ENCODE measurements at regions not wholly inside any gene's neighbourhood (a gene's known extent, or its start where the extent isn't known, plus 50 kb on each side); places are given as distances from the start of the nearest gene placed in this dataset.

DNA sequence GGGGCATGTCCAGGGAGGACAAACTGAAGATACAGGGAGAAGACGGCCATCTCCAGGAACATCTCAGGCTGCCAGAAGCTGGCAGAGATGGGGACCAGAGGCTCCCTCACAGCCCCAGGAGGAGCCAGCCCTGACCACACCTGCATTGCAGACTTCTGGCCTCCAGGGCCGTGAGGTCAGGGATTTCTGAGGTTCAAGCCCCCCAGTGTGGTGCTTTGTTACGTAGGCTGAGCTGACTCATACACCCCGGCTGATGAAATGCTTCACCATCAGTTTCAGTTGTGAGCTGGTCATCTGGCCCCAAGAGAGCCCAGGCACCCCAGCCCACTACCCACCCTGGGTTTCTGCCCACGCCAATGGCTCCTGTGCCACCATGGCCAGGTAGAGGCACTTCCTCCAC lies 106.4 kb downstream of the SIK1 start:
- no peak for DNase-seq (ENCODE audit: low read depth in 4 of 6, low spot score in 6 of 6)
- no peak overlapping the region for H3K27ac ChIP-seq (ENCODE audit: low read depth, low read length)
- H3K4me1 ChIP-seq (ENCODE audit: control insufficient read depth, insufficient read depth, low read length), result peaks cover 59% of the 10 kb centered on the region
- peaks cover 2% of the 10 kb centered on the region for H3K27me3 ChIP-seq (ENCODE audit: control insufficient read depth, insufficient read depth, low read length)
- H3K36me3 ChIP-seq (ENCODE audit: control insufficient read depth, insufficient read depth, low read length), result no peaks in the 10 kb centered on the region
- H3K9me3 ChIP-seq (ENCODE audit: control insufficient read depth, insufficient read depth, low read length), result peaks cover 3% of the 10 kb centered on the region
- WGBS (ENCODE audit: insufficient coverage), result 97% methylated on average over 5 of the region's 5 CpGs
- no peak overlapping the region for H3K4me3 ChIP-seq (ENCODE audit: low read depth, low read length)

DNA sequence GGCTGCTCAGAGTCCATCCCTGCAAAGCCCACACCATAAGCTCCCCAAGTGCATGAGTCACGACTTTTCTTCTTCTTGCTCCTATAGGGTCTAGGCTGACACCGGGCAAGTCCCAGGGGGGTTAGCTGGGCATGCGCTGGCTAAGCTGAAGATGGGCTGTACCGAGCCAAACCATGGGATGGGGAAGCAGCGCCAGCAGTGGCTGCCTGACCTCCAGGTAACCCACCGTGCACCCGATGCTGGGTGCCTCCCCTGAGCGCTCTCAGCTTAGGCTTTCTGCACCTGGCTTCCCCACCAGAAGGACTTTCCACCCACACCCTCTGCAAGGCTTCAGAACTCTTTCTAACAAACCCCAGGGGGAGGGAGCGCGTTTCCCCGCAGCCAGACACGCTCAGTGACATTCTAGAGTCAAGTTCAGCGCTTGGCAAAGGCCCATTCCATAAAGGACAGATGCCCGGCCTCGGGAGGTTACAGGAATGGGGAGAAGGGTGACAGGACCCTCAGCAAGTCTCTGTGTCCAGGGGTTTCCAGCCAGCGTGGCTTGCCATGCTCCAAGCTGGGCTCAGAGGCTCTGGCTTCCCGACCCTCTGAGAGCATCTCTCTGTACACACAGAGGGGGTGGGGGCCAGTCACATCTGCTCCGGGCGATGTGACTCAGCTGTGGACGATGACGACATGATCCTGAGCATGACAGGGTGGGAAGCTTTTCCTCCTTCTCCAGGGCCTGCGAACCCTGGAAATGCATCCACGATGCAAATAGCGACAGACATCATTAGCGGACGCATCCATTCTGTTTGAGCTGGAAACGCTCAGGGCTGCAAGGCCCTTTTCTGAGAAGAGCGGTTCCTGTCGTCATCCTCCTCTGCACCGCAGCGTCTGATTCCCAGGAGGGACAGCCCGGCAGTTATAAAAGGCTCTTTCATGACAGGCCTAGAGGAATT lies 107.8 kb downstream of the SIK1 start:
- Histone ChIP-seq H3K4me1 (ENCODE audit: control insufficient read depth, insufficient read depth, low read length) (peaks cover 57% of the 10 kb centered on the region), H3K27ac (ENCODE audit: low read depth, low read length) (peak overlapping the region; percentile 5), H3K9me3 (ENCODE audit: control insufficient read depth, insufficient read depth, low read length) (peaks cover 3% of the 10 kb centered on the region), H3K27me3 (ENCODE audit: control insufficient read depth, insufficient read depth, low read length) (peaks cover 2% of the 10 kb centered on the region), H3K36me3 (ENCODE audit: control insufficient read depth, insufficient read depth, low read length) (peaks cover 3% of the 10 kb centered on the region), H3K4me3 (ENCODE audit: low read depth, low read length) (no peak overlapping the region)
- DNase-seq (ENCODE audit: low read depth in 4 of 6, low spot score in 6 of 6), result peak in 2 of 6 donors; percentile 70 to 91
- 55% methylated on average over 26 of the region's 32 CpGs for WGBS (ENCODE audit: insufficient coverage)

DNA sequence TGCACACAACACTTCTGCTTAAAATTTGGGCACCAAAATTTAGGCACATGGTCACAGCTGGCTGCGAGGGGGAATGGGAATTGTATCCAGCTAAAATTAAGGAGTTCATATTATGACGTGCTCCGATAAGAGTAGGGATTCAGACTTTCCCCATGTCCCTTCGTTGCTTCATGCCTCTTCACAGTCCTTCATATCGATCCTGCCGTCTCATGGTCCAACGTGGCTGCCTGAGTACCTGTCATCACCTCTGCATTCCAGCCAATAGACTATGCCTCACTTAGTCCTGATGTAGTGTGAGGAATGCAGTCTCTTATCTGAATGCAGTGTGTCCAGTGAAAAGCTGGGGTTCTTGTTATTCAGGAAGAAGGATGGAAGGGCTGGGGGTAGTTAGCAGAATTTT lies 108.6 kb downstream of the SIK1 start:
- peaks cover 50% of the 10 kb centered on the region for H3K4me1 ChIP-seq (ENCODE audit: control insufficient read depth, insufficient read depth, low read length)
- no peak overlapping the region for H3K27ac ChIP-seq (ENCODE audit: low read depth, low read length)
- no peak overlapping the region for H3K4me3 ChIP-seq (ENCODE audit: low read depth, low read length)
- no peak for DNase-seq (ENCODE audit: low read depth in 4 of 6, low spot score in 6 of 6)
- peaks cover 3% of the 10 kb centered on the region for H3K9me3 ChIP-seq (ENCODE audit: control insufficient read depth, insufficient read depth, low read length)
- peaks cover 3% of the 10 kb centered on the region for H3K36me3 ChIP-seq (ENCODE audit: control insufficient read depth, insufficient read depth, low read length)
- peaks cover 2% of the 10 kb centered on the region for H3K27me3 ChIP-seq (ENCODE audit: control insufficient read depth, insufficient read depth, low read length)
- 100% methylated on average over 4 of the region's 7 CpGs for WGBS (ENCODE audit: insufficient coverage)

DNA sequence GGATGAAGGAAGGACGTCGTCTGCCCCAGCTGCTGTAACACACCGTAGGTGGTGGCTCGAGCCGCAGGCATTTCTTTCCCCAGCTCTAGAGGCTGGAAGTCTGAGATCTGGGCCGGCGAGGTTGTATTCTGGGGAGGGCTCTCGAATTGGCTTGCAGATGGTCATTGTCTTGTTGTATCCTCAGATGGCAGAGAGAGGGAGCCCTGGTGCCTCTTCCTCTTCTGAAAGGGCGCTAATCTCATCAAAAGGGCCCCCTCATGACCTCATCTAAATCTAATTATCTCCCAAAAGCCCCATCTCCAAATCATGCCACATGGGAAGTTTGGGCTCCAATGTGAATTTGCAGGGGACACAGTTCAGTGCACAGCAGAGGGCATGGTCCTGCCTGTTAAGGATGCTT lies 109.0 kb downstream of the SIK1 start:
- WGBS (ENCODE audit: insufficient coverage), result 97% methylated on average over 7 of the region's 9 CpGs
- DNase-seq (ENCODE audit: low read depth in 4 of 6, low spot score in 6 of 6), result no peak
- Histone ChIP-seq H3K27ac (ENCODE audit: low read depth, low read length) (no peak overlapping the region), H3K4me1 (ENCODE audit: control insufficient read depth, insufficient read depth, low read length) (peaks cover 46% of the 10 kb centered on the region), H3K27me3 (ENCODE audit: control insufficient read depth, insufficient read depth, low read length) (peaks cover 2% of the 10 kb centered on the region), H3K9me3 (ENCODE audit: control insufficient read depth, insufficient read depth, low read length) (peaks cover 3% of the 10 kb centered on the region), H3K4me3 (ENCODE audit: low read depth, low read length) (no peak overlapping the region), H3K36me3 (ENCODE audit: control insufficient read depth, insufficient read depth, low read length) (peaks cover 3% of the 10 kb centered on the region)

DNA sequence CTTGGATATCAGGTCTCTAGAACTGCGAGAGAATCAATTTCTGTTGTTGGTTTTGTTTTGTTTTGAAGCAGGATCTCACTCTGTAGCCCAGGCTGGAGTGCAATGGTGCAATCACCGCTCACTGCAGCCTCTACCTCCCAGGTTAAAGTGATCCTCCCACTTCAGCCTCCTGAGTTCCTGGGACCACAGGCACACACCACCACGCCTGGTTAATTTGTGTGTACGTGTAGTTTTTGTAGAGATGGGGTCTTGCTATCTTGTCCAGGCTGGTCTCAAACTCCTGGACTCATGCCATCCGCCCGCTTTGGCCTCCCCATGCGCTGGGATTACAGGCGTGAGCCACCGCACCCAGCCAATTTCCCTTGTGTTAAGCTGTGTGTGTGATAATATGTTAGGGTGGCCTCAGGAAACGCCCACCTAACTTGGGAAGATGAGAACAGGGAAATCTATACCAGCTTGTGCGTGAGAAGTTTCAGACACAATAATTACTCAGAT lies 109.6 kb downstream of the SIK1 start:
- Histone ChIP-seq H3K27ac (ENCODE audit: low read depth, low read length) (no peak overlapping the region), H3K27me3 (ENCODE audit: control insufficient read depth, insufficient read depth, low read length) (peaks cover 2% of the 10 kb centered on the region)
- DNase-seq (ENCODE audit: low read depth in 4 of 6, low spot score in 6 of 6), result no peak

DNA sequence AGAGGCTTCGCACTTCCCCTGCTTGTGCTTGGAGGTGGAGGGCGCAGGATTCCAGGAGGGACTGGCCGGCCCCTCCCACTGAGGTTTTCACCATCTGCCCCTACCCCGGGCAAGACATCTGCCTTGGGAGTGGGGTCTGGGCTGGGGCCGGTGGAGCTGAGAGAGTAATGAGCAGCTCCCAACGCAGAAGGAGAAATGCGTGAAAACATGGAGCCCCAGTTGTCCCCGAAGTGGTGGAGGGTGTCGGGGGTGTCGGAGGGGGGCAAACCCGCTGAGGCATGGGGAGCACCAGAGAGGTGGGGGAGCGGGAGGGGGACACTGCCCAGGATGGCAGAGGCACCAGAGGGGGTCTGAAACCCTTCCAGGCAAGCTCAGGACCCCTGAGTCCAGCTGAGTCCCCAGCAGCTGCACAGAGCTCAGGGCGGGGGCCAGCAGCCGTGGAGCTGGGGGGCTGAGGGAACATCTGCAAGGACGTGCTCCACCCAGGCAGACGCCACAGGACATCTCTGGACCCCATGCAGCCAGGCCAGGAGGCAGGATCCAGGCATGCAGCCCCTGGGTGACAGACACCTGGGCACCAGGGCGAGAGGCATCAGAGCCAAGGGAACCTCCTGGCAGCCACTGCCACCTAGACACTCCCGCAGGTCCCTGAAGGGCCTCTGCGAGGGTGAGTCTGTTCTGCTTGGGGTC lies 110.6 kb downstream of the SIK1 start:
- peaks cover 2% of the 10 kb centered on the region for H3K27me3 ChIP-seq (ENCODE audit: control insufficient read depth, insufficient read depth, low read length)
- H3K4me1 ChIP-seq (ENCODE audit: control insufficient read depth, insufficient read depth, low read length), result peaks cover 30% of the 10 kb centered on the region
- WGBS (ENCODE audit: insufficient coverage), result 90% methylated on average over 17 of the region's 19 CpGs

More for the DNA sequence above, 109.6 kb downstream of the SIK1 start:
- H3K36me3 ChIP-seq (ENCODE audit: control insufficient read depth, insufficient read depth, low read length), result peaks cover 3% of the 10 kb centered on the region
- peaks cover 40% of the 10 kb centered on the region for H3K4me1 ChIP-seq (ENCODE audit: control insufficient read depth, insufficient read depth, low read length)
- 98% methylated on average over 8 of the region's 11 CpGs for WGBS (ENCODE audit: insufficient coverage)
- H3K9me3 ChIP-seq (ENCODE audit: control insufficient read depth, insufficient read depth, low read length), result peaks cover 3% of the 10 kb centered on the region
- no peak overlapping the region for H3K4me3 ChIP-seq (ENCODE audit: low read depth, low read length)

DNA sequence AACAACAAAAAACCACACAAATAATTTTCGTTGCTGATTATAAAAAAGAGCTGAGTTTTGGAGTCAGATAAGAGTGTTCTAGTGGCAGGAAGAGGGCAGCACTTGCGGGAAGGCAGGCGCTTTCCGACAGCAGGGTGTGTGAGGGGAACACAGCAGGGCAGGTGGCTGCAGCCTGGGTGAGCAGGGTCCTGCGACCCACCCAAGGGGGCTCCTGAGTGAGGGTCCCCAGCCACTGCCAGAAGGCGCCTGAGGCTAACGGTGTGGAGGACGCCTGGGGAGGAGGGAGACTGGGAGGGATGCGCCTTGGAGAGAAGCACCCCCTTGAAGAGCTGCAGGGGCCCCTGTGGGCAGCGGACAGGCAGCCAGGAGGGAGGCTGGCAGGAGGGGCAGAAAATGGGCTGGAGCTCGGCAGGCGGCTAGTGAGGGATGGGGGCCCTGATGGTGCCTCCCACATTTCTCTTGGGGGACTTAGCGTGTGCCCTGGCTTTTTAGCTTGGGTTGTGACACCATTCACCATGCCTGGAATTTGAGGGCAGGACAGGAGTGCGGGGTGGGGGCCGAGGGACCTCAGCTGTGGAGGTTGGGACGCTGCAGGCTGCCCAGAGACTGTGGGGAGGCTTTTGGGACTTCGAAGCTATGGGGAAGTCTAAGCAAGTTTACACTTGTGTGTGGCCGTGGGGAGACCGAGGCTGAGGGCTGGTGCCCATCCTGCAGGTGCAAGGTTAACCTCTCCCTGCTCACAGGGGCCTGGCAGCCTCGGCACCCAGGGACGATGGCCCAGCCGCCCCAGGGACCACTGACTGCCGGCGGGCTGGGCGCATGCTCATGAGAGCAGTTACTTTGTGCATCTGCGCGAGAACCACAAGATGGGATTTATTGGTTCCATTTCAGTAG lies 111.4 kb downstream of the SIK1 start:
- Histone ChIP-seq H3K27ac (ENCODE audit: low read depth, low read length) (no peak overlapping the region), H3K4me3 (ENCODE audit: low read depth, low read length) (no peak overlapping the region), H3K4me1 (ENCODE audit: control insufficient read depth, insufficient read depth, low read length) (peaks cover 22% of the 10 kb centered on the region), H3K36me3 (ENCODE audit: control insufficient read depth, insufficient read depth, low read length) (peaks cover 3% of the 10 kb centered on the region), H3K9me3 (ENCODE audit: control insufficient read depth, insufficient read depth, low read length) (peaks cover 3% of the 10 kb centered on the region), H3K27me3 (ENCODE audit: control insufficient read depth, insufficient read depth, low read length) (peaks cover 2% of the 10 kb centered on the region)
- no peak for DNase-seq (ENCODE audit: low read depth in 4 of 6, low spot score in 6 of 6)
- WGBS (ENCODE audit: insufficient coverage), result 79% methylated on average over 24 of the region's 27 CpGs

More for the DNA sequence above, 110.6 kb downstream of the SIK1 start:
- Histone ChIP-seq H3K27ac (ENCODE audit: low read depth, low read length) (no peak overlapping the region), H3K36me3 (ENCODE audit: control insufficient read depth, insufficient read depth, low read length) (peaks cover 3% of the 10 kb centered on the region), H3K4me3 (ENCODE audit: low read depth, low read length) (no peak overlapping the region), H3K9me3 (ENCODE audit: control insufficient read depth, insufficient read depth, low read length) (peaks cover 3% of the 10 kb centered on the region)
- DNase-seq (ENCODE audit: low read depth in 4 of 6, low spot score in 6 of 6), result no peak

DNA sequence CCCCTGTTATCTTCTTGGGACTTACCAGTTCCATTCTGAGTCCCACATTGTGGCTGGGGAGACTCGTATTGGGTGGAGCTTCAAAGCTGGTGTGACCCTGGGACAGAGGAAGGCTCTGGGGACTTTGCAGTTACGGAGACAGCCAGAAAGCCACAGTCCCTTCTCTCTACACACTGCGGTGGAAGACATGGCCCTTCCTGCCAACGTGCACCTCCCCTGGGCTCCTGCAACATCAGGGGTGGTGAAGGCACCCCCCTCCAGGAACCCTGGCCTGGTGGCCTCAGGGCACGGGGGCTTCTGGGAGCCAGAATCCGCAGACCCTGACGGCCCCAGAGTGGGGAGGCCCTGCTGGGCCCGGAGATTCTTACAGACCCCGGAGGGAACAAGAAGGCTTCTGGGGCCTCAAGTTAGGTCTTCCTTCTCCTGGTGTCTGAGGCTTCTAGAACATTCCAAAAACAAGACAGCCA lies 113.0 kb downstream of the SIK1 start:
- no peak for DNase-seq (ENCODE audit: low read depth in 4 of 6, low spot score in 6 of 6)
- Histone ChIP-seq H3K27me3 (ENCODE audit: control insufficient read depth, insufficient read depth, low read length) (peaks cover 2% of the 10 kb centered on the region), H3K9me3 (ENCODE audit: control insufficient read depth, insufficient read depth, low read length) (peaks cover 3% of the 10 kb centered on the region), H3K36me3 (ENCODE audit: control insufficient read depth, insufficient read depth, low read length) (peaks cover 3% of the 10 kb centered on the region), H3K27ac (ENCODE audit: low read depth, low read length) (no peak overlapping the region), H3K4me3 (ENCODE audit: low read depth, low read length) (no peak overlapping the region), H3K4me1 (ENCODE audit: control insufficient read depth, insufficient read depth, low read length) (peaks cover 8% of the 10 kb centered on the region)
- WGBS (ENCODE audit: insufficient coverage), result 86% methylated on average over 5 of the region's 9 CpGs

Data from spinal cord (tissue), 9 donors.